ENCODE measurements at regions not wholly inside any gene's neighbourhood (a gene's known extent, or its start where the extent isn't known, plus 50 kb on each side); places are given as distances from the start of the nearest gene placed in this dataset.

DNA sequence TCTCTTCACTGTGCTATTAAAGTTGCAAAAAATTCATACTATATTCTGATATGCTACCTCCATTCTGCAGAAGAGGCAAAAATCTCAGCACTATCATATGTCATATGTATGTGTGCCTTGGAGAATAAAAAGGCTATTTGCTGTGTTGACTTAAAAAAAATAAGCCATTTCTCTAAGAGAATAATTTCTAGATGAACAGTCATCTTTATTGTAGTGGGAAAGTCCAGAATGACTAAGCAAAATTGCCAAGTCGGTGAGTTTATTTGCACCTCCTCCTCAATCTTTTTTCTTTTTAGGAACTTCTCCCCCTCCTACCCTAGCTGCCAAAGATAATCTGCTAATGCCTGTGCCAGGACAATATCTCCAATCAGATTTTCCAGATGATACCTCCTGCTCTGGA is 353.8 kb upstream of the FAR2 start:
- TF ChIP-seq, protein P1, sequence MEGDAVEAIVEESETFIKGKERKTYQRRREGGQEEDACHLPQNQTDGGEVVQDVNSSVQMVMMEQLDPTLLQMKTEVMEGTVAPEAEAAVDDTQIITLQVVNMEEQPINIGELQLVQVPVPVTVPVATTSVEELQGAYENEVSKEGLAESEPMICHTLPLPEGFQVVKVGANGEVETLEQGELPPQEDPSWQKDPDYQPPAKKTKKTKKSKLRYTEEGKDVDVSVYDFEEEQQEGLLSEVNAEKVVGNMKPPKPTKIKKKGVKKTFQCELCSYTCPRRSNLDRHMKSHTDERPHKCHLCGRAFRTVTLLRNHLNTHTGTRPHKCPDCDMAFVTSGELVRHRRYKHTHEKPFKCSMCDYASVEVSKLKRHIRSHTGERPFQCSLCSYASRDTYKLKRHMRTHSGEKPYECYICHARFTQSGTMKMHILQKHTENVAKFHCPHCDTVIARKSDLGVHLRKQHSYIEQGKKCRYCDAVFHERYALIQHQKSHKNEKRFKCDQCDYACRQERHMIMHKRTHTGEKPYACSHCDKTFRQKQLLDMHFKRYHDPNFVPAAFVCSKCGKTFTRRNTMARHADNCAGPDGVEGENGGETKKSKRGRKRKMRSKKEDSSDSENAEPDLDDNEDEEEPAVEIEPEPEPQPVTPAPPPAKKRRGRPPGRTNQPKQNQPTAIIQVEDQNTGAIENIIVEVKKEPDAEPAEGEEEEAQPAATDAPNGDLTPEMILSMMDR (IDR thresholded peaks at IDR 0.05) = no peak
- TF ChIP-seq POLR2A (IDR thresholded peaks at IDR 0.05) (no peak), POLR2AphosphoS5 (IDR thresholded peaks at IDR 0.05) (no peak)
